ENCODE measurements at regions not wholly inside any gene's neighbourhood (a gene's known extent, or its start where the extent isn't known, plus 50 kb on each side); places are given as distances from the start of the nearest gene placed in this dataset.

DNA sequence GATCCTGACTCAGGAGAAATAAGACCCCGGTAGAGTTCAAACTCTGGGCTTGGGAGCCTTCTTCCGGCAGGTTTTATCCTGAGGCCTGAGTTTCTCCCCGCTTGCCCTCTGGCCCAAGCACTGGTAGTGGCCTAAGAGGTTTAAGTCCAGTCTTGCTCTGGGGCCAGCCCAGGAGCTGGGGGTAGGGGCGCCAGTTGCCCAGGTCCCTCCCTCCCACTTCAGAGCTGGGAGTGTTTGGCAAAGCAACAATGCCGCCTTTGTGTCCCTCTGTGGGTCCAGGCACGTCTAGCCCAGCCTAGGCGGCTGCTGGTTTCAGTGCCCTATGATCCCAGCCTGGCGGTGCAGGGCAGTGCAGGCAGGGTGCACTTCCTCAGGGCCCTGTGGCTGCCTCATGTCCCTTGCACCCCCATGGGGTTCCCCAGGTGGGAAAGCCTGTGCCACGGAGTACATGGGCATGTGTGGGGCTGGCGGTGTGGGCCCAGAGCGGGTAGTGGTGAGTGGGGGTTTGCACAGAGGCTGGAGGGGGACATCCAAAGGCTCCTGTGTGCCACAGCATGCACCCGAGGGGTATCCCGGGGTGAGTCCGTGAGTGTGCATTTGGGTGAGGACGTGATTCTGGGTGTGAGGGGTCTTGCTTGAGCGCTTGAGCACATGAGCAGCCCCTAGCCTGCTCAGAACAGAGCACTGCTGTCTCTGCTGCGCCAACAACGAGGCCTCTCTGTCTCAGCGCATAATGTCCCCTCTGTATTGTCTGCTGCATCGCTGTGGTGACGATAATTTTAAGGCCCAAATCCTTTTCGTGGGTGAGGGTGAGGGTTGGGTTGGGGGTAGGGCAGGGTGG, 61.7 kb upstream of the PSD2 start:
- TF ChIP-seq POLR2A (IDR thresholded peaks at IDR 0.05; ENCODE audit: low read depth, low read length): no peak
- DNase-seq (ENCODE audit: insufficient read length, low spot score) (no peak), FAIRE-seq (no peak)

DNA sequence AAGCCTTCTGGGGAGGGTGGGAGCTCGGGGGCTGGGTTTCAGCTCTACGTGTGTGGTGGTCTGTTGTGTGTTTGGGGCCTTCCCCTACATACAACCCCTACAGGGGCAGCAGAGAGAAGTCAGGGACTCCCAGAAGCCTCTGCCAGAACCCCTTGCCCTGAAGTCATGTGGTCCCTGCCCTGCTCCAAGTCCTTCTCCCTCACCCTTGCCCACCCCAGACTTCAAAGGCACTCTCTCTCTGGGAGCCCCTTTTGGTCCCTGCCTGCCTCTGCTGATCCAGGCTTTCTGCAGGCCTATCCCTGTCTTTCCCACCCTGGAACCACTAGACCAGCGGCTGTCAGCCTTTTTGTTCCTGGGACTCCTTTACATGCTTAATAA, 61.1 kb upstream of the PSD2 start:
- TF ChIP-seq POLR2A (IDR thresholded peaks at IDR 0.05; ENCODE audit: low read depth, low read length): no peak
- FAIRE-seq (no peak), DNase-seq (ENCODE audit: insufficient read length, low spot score) (no peak)

DNA sequence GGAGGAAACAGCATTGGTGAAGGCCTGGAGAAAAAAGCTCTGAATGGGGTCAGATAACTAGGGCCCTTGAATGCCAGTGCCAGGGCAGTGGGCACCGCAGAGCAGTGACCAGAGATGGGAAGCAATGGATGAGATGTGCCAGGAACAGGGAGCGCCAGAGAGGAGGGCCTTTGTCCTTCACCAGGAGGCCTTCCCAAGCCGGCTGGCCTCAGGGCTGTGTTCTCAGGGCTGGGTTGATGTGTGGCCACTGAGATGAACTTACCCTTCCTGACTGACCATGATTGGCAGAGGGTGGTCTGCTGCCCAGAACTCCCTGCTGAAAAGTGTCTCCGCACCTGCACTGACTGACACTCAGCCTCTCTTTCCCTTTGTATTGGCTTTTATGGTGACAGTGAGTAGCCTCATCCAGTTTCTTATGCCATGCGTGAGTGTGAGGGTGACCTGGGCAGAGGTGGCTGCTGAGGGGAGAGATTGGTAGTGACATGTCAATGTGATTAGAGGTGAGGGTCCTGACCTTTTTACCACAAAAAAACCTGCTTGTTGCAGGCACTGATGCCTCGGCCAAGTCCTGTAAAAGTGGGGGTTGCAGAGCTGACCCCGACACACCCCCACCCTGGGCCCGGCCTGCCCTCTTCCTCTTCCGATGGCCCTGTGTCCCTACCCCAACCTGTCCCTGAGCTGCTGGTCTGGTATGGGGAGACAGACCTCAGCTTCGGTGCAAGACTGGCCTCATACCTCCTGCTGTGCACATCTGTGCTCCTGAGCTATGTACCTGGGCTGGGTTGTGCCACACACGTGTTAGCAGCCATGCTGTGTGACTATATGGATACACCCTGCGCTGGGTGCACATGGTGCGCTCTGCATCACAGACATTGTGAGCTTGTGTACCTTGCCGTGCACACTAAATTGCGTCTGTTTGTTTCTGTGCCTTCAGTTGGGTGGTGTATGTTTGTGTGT, 57.1 kb upstream of the PSD2 start:
- DNase-seq (ENCODE audit: insufficient read length, low spot score): no peak
- no peak for TF ChIP-seq POLR2A (IDR thresholded peaks at IDR 0.05; ENCODE audit: low read depth, low read length)
- FAIRE-seq: no peak

DNA sequence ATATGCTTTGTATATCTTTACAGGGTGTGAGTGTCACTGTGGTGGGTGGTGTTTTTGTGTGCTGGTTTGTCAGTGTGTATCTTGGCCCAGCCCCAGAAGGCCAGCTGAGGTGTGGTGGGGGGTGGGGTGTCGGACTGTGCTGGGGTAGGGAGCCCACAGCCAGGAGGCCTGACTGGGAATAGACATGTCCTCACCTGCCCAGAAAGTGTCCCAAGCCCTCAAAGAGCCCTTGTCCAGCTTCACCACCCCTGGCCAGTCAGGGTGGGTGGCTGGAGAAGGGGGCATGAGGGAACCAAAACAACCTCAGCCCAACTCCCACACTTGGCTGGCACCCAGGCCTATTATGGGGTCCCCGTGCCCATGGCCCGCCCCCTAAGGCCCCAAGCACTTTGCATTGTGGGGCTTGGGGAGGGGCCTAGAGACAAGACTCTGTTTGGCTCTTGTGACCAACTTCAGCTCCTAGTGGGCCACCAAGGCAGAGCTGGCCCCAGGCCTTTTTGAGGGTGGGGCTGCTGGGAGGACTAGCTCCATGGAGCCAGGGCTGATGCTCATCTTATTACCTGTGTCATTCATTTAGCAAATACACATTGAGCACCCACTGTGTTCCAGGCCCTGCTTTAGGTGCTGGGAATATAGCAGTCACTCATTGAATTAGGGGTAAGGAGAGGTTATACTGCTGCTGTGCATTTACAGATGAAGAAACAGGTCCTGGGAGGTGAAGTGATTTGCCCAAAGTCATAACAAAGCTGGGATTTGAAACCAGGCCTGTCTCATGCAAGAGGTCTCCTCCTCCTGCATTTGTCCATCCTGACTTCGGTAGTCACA, 56.2 kb upstream of the PSD2 start:
- FAIRE-seq: no peak
- no peak for TF ChIP-seq POLR2A (IDR thresholded peaks at IDR 0.05; ENCODE audit: low read depth, low read length)
- DNase-seq (ENCODE audit: insufficient read length, low spot score): no peak

DNA sequence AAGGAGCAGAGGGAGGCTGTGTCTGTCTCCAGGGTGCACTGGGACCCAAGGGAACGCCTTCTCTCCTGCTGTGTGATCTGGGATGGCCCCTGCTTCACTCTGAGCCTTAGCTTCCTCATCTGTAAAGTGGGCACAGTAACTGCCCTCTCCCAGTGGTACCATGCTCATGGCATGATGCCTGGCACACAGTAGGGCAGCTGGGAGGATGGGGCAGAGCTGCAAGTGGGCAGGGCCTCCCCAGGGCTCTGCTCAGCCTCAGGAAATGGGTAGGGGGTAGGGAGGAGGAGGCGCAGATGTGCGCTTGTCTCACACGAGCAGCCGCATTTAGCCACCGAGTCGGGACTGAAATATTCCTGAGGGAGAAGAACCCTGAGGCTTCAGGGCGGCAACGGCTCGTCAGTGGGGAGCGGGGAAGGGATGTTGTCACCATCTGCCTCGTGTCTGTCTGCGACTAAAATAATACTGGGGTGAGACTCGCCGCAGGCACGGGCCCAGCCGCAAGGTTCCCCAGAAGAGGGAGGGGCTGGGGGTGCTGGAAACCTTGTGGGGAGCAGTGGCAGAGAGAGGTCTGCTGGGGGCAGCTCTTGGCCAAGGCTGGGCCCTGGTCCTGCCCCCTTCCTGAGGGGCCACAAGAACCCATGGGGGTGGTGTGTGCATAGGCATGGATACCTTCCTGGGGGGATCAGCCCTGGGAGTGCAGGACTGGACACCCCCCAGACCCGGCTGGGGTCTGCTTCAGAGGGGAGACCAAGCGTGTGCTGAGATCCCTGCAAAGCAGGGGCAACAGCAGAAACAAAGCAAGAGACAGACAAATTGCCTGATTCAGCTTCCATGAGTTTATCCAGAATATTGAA, 55.2 kb upstream of the PSD2 start:
- DNase-seq (ENCODE audit: insufficient read length, low spot score): no peak
- FAIRE-seq: no peak

DNA sequence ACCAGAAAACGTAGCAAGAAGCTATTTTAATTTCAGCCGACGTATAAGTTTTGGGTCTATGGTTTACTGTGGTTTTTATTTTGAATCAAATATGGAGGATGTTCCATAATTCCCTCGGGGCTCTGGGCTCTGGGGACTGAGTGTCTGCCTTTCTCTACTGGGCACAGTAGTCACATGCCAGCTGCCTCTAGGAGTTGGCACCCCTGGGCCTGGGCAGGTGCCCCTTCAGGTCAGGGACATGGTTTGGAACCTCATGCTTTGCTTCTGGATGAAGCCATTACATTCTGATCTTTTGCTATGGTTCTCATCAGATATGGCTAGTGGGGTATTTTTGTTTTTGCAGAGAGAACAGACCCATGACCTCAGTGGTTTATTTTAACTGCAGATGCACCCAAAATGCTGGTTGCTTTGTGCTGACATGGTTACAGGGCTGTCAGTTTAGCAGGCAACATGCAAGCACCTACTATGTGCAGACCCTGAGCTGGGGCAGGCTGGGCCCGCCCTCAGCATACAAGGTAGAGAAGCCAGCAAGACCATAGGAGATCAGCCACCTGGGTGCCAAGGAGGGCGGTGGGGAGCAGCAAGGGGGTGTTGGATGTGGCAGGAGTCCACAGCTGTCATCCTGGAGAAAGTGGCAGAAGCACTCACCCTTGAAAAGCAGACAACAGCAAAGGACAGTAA, 54.5 kb upstream of the PSD2 start:
- DNase-seq (ENCODE audit: insufficient read length, low spot score): no peak
- TF ChIP-seq POLR2A (IDR thresholded peaks at IDR 0.05; ENCODE audit: low read depth, low read length): no peak
- no peak for FAIRE-seq

More for the DNA sequence above, 55.2 kb upstream of the PSD2 start:
- no peak for TF ChIP-seq POLR2A (IDR thresholded peaks at IDR 0.05; ENCODE audit: low read depth, low read length)

DNA sequence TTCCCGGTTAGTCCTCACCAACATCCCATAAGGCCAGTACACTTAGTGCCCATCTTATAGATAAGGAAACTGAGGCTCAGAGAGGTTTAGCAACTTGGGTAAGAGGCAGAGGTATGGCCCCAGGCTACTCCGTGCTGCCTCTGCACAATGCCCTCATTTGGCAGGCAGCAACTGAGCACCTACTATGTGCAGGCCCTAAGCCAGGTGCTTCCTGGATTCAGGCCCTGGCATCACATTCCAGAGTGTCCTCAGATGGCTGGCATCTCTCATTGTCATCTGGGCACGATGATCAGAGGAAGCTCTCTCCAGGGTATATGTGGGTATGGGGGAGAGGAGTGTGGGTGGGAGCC, 53.8 kb upstream of the PSD2 start:
- DNase-seq (ENCODE audit: insufficient read length, low spot score) (no peak), FAIRE-seq (no peak)
- TF ChIP-seq POLR2A (IDR thresholded peaks at IDR 0.05; ENCODE audit: low read depth, low read length): no peak

DNA sequence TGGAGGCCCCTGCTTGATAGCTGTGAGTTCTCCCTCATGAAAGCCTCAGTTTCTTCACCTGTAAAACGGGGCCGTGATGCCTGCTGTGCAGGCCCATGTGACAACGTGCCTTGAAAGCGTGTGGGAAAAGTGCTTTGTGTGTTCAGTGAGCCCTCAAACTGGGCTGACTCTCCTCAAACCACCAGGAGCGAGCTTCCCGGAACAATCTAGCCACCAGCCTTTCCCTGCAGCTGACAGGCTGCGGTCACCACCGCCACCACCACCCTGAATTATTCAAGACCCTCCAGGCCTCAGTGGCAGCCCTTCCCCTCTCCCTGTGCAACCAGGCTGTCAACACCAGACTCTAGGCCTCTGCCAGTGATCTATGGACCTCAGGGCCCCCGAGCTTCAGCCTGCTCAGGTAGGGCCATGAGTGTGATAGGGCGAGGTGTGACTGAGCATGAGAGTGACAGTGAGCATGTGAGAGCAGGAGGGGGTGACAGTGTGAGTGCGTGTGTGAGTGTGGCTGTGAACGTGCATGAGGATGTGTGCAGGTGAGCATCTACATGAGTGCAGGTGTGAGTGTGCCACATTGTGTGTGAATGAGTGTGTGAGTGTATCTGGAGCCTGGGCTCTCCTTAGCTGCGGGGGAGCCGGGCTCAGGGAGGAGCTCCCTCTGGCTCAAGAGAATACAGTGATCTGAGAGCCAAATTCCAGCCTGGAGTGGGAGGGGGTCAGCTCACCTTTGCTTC, 53.3 kb upstream of the PSD2 start:
- FAIRE-seq (no peak), DNase-seq (ENCODE audit: insufficient read length, low spot score) (no peak)
- TF ChIP-seq POLR2A (IDR thresholded peaks at IDR 0.05; ENCODE audit: low read depth, low read length): no peak

DNA sequence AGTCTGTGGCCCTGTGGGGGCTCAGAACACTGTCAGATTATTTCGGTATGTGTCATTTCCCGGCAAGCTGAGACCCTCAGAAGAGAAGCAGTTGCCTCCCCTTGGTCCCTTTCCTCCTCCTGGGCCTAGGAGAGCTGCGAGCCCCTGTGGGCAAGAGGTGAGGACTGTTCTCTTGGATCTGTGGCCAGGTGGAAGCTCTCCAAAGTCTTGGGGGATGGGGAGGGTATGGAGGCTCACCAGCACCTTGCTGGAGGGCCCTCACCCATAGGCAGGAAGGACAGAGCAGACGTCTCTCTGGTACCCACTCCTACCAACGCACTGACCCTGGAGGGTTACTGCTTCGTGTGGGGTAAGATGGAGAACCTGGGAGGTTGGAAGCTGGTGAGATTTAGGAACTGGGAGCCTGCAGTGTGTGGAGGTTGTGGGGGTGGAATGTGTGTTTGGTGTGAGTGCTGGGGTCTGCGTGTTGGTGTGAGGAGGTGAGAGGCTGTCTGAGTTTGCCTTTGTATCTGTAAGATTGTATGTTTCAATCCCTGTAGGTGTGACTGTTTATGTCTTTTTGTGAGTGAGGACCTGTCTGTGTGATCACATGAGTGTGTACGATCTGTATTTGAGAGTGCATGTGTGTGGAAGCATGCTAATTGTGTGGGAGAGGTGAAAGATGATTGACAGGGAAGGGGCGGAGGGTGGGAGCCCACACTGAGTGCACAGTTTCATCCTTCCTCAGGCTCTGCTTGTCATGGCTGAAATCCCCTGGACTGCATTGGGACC, 52.4 kb upstream of the PSD2 start:
- FAIRE-seq: no peak
- no peak for DNase-seq (ENCODE audit: insufficient read length, low spot score)
- TF ChIP-seq POLR2A (IDR thresholded peaks at IDR 0.05; ENCODE audit: low read depth, low read length): no peak

DNA sequence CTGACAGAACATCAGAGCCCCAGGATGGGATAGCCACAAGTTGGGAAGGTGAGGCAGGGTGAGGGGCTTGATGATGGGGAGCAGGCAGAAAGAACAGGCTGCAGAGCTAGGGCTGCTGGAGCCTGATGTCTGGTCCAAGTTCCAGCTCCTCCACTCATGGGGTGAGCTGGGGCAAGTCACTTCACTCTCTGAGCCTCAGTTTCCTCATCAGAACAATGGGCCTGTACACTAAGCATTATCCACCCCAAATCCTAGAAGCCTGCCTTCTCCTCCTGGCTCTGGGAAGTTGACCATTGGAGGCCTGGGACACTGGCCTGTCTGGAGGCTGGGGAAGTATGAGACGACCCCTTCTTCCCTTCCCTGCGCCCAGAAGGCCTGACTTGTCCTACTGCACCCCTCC, 51.8 kb upstream of the PSD2 start:
- FAIRE-seq (no peak), DNase-seq (ENCODE audit: insufficient read length, low spot score) (no peak)
- TF ChIP-seq POLR2A (IDR thresholded peaks at IDR 0.05; ENCODE audit: low read depth, low read length): no peak

DNA sequence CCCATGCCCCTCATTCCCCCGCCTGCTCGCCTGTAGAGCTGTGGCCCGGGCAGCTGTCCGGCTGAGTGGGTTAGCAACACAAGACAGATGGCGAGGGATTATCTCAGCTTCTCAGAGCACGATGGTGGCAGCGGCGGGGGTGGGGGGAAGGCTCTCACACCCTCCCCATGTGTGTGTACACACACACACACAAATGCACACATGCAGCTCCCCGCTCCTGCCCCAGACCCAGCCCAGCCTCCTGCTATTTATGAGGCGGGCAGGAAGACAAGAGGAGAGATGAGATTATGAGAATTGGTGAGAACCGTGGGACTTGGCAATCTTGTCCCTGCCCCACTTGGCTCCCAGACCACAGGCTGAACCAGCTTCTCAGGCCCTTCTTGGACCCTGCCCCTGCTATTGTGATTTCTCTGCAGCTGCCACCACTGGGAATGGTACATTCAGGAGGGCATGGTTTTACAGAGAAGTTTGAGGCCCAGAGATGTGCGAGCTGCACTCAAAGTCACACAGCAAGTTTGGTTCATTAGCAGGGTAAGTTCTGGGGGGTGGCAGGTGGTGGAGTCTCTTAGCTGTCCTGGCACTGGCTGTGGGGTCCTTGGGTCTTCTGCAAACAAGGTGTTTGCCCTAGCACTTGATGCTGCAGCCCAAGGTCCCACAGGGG, 51.0 kb upstream of the PSD2 start:
- FAIRE-seq (no peak), DNase-seq (ENCODE audit: insufficient read length, low spot score) (no peak)
- no peak for TF ChIP-seq POLR2A (IDR thresholded peaks at IDR 0.05; ENCODE audit: low read depth, low read length)

Measured in H54 (cell line).